NCI-H146 treated with DMSO at 0.1 percent for 48 hours (cell line): ENCODE measurements at regions not wholly inside any gene's neighbourhood (a gene's known extent, or its start where the extent isn't known, plus 50 kb on each side); places are given as distances from the start of the nearest gene placed in this dataset.
"Not testable (repeated sequence)": the region's sequence is repeated elsewhere in the genome, so short reads cannot be mapped to it uniquely, and the experiment has no call there.

ENCODE experiments used
- DNase-seq: peaks from one replicate; lab custom pipeline; 2025; ENCODE audit not compliant: unreplicated experiment; lab: John Stamatoyannopoulos, UW

DNA sequence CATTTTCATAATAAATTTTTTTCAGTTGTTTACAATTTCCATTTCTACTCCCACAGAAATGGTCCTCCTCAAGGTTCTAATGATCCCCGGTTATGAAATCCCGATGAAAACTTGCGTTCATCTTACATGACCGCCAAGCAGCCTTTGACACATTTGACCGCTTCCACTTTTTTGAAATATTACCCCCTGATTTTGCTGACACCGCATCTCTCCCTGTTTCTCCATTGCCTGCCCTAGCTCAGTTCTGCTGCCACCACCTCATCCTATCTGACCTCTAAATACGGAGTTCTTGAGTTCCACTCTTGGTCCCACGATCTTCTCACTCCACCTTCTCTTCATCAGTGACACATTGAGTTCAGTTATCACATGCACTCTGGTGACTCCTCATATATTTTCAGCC is 74.1 kb downstream of the SLC35B3 start:
- DNase-seq: no peak

DNA sequence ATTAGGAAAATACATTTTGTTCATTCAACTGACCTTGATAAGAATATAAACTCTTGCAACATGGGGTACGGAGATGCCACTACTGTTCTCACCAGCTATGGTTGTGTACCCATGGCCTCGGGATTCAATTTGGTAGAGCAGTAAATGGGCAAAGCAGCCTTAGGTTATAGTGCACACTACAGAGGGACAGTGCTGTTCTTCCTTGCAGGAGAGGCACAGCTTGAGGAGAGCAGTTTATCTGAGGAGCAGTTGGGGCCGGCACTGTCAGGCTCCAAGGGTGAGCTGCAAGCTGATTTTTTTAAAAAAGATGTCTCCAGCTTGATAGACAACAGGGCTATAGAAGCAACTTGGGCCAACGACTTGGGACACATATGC is 82.4 kb downstream of the SLC35B3 start:
- no peak for DNase-seq

DNA sequence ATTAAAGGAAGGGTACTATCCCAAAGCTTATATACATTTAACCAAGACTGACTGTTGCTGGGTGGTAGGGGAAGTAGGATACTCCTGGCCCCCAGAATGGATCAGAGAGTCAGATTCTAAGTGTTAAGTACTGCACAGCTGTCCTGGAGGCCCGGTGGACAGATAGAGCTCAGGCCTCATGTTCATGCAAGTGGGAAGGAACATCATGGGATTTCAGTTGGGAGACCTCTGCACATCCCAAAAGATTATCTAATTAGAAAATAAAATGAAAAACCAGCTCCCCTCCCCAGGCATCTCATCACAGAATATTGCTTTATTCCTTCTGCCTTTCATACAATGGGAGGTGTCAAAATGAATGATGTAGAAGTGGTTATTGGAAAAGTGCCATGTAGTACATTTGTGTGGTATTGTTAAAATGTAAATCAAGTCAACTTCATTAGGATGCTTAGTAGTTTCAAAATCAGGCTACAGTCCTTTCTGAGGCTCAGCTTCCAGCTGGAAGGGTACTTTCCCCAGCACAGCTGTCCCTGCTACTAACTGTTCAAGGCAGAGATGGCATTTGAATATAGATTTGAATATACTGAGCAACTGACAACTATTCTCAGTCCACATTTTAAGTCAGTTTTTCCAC is 82.9 kb downstream of the SLC35B3 start:
- DNase-seq: no peak

DNA sequence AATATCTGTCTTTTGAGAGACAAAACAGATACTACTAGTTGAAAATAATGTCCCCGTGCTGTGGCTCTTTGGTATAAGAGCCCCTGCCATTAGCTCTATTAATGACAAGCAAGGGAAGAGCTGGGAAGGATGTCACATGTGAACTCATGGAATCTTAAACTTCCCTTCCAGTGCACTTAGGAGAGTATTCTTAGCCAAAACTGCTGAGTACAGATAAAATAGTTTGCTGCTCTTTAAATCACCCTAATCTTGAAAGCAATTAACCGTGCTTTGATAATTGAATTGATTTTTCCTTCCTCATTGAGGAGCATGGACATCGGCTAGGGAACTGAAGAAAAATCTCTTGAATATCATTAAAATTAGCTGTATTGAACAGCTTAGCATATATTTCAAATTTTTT is 91.7 kb downstream of the SLC35B3 start:
- no peak for DNase-seq

- DNase-seq: no peak
Measured at GRCh38 chr6:8342241-8342819, 93.0 kb downstream of the SLC35B3 start.

DNA sequence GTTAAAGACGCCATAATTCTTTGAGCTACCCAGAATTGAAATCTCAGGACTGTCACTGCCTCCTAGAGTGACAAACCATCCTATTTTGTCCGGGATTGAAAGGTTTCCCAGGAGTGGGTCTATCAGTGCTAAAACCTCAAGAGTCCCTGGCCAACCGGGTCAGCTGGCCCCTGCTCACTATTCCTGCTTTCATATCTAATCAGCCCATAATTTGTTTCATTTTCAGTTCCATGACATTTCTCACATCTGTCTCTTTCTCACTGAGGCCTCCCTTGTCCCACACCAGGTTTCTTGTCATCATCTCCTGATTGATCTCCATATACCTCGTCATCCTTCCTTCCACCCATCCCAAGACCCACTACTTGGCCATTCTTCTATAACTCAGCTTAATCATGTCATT is 98.2 kb downstream of the SLC35B3 start:
- DNase-seq: no peak

DNA sequence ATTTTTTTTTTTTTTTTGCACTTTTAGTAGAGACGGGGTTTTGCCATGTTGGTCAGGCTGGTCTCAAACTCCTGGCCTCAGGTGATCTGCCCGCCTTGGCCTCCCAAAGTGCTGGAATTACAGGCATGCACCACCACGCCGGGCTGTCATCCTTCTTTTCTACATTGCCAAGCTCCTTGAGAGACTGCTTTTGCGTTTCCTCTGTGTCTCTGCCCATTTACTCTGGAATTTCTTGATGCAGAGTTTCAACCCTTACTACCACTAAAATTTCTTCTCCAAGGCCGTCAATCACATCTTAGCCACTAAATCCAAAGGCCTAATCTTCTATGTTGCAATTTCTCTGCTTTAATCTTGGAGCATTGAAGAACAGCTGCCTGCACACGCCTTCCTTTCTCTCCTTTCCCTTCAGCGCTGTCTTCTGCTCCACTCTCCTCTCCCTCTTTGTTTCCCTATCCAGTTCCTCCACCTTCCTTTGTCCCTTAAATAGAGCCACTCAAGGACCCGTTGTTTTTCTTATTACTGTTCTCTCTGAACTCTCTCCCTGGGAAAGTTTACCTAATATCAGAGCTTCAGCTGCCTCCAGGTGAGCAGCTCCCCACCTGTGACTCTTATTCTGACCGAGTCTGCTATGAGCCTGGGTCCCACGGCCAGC is 98.8 kb downstream of the SLC35B3 start:
- DNase-seq: no peak

GRCh38 chr6:8335896-8336295 is 99.4 kb downstream of the SLC35B3 start:
- no peak for DNase-seq

- no peak for DNase-seq
Measured at GRCh38 chr6:8335381-8335780, 100.0 kb downstream of the SLC35B3 start.

- DNase-seq: no peak
Measured at GRCh38 chr6:8334113-8334512, 101.2 kb downstream of the SLC35B3 start.

GRCh38 chr6:8329562-8329961 is 105.8 kb downstream of the SLC35B3 start:
- peak; percentile 85 for DNase-seq

DNA sequence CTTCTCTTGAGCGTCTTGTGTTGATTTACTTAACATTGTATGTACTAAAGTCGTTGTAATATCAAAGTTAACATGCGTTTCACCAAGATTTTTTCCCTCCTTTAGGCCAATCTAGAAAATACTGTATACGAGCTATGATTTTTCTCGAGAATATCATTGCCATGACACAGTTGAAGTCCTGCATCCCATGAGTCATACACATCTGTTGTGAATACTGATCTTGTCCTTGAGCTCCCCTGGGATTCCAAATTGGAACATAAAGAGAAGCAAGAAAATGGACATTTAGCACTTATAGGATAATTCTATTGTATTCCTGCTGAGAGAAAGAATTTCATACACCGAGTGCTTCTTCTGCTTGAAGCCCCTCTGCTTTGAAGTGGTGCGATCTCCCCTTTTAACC is 109.6 kb downstream of the SLC35B3 start:
- DNase-seq: no peak

- DNase-seq: no peak
Measured at GRCh38 chr6:8322659-8323058, 112.7 kb downstream of the SLC35B3 start.

GRCh38 chr6:8321671-8322404 is 113.5 kb downstream of the SLC35B3 start:
- no peak for DNase-seq

GRCh38 chr6:8315154-8315553 is 120.2 kb downstream of the SLC35B3 start:
- no peak for DNase-seq

DNA sequence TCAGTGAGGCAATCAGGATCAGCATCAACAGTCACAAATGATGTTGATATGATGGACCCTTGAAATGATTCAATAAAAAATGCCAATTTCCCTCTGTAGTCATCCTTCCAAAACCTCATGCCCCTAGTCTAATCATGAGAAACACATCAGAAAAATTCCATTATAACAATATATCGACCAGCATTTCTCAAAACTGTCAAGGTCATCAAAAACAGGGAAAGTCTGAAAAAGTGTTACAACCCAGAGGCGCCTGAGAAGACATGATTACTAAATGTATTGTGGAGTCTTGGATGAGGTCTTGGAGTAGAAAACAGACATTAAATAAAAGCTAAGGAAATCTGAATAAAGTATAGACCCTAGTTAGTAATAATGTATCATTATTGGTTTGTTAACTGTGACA is 133.8 kb downstream of the SLC35B3 start:
- DNase-seq: no peak

DNA sequence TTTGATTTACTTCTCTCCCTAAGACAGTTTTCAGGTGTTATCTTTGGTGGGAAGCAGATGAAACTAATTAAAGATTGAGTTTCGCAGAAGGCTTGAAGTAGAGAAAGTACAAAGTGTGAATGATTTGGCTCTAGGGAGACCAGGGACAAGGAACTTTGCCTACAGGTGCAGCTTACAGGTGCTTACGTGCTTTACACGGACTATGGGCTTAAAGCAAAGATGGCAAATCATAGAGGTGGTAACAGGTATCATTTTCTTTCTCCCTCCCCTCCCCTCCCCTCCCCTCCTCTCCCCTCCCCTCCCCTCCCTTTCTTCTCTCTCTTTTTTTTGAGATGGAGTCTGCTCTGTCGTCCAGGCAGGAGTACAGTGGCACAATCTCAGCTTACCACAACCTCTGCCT is 136.3 kb downstream of the SLC35B3 start:
- DNase-seq: no peak

DNA sequence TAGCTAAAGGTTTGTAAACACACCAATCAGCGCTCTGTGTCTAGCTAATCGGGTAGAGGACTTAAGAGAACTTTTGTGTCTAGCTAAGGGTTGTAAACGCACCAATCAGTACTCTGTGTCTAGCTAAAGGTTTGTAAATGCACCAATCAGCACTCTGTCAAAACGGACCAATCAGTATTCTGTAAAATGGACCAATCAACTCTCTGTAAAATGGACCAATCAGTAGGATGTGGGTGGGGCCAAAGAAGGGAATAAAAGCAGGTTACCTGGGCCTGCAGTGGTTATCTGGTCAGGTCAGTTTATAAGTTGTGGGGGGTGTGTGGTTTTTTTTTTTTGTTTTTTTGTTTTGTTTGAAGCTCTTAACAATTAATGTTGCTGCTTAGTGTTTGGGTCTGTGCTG is 152.4 kb downstream of the SLC35B3 start:
- DNase-seq: not testable (repeated sequence)

GRCh38 chr6:8282380-8282779 is 153.0 kb downstream of the SLC35B3 start:
- DNase-seq: no peak

GRCh38 chr6:8279041-8279805 is 156.1 kb downstream of the SLC35B3 start:
- DNase-seq: peak; percentile 34

DNA sequence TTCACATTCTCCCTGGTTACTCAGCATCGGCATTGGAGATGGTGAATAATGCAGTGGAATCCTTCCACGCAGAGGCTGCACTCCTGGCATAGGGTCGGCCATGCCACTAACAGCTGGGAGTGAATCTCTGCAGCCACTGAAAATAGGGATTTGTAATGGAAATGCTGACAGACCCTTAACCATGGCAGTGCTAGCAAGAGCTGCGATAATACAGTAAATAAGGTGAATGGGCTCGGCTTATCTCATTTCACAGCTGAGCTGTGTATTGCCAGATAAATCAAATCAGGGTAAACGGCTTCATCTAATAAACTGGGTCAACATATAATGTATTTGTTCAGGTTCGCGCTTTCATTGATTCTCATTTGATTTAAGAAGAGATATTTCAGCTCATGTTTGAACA is 156.8 kb downstream of the SLC35B3 start:
- no peak for DNase-seq
